Panc1 (cell line): ENCODE measurements at regions not wholly inside any gene's neighbourhood (a gene's known extent, or its start where the extent isn't known, plus 50 kb on each side); places are given as distances from the start of the nearest gene placed in this dataset.

Source experiments
- ATAC-seq: fragments of 200-7000 bp; cut with Tn5 transposase; 2 replicates; pipeline ENCODE4 v1.9.1; 2020; ENCODE audit warnings: mild to moderate bottlenecking, moderate library complexity
- BruUV-seq: library from RNA; stranded (reverse); fragments of 400-500 nt; replicated peaks from 2 replicates; lab custom pipeline; 2021; lab: Mats Ljungman, UMichigan
- CTCF ChIA-PET: fragments of 300-600 bp; sonication (Branson Sonifier 250); formaldehyde crosslinking; loops from one replicate; lab custom pipeline; 2022; ENCODE audit warnings: antibody characterized with exemption; lab: Charles Lee
- POLR2A ChIA-PET: fragments of 300-600 bp; sonication (Branson Sonifier 250); formaldehyde crosslinking; loops from one replicate; lab custom pipeline; 2022; ENCODE audit warnings: antibody characterized with exemption; lab: Charles Lee
- DNase-seq: peaks from one replicate; pipeline ENCODE4 v3.0.0-alpha.2; 2010; ENCODE audit warnings: low read depth, low spot score
- H3K27ac ChIP-seq: 2 replicates; pipeline ENCODE4 v1.5.1; 2011; ENCODE audit warnings: mild to moderate bottlenecking, low read length, inconsistent platforms
- H3K27me3 ChIP-seq: fragments of 200-500 bp; sonication (Bioruptor generic); 2 replicates; pipeline ENCODE4 v1.6.0; 2014; ENCODE audit warnings: low read length, inconsistent platforms; ENCODE audit not compliant: control insufficient read depth, insufficient read depth
- H3K36me3 ChIP-seq: fragments of 200-500 bp; sonication (Bioruptor generic); 2 replicates; pipeline ENCODE4 v1.5.1; 2014; ENCODE audit warnings: inconsistent platforms, mild to moderate bottlenecking, low read length, moderate library complexity; ENCODE audit not compliant: control insufficient read depth, insufficient read depth
- H3K4me1 ChIP-seq: 2 replicates; pipeline ENCODE4 v1.5.1; 2011; ENCODE audit warnings: inconsistent platforms, mild to moderate bottlenecking, low read length, moderate library complexity; ENCODE audit not compliant: control insufficient read depth, insufficient read depth
- H3K4me3 ChIP-seq, 2 experiments: 2 replicates each; pipeline ENCODE4 v1.5.1; 2011 to 2012; ENCODE audit warnings: low read depth in 2 of 2, low read length in 2 of 2, mild to moderate bottlenecking in 2 of 2, inconsistent platforms in 1 of 2, moderate library complexity in 1 of 2
- H3K9me3 ChIP-seq: fragments of 200-500 bp; sonication (Bioruptor generic); 2 replicates; pipeline ENCODE4 v1.5.1; 2014; ENCODE audit warnings: low read depth, mild to moderate bottlenecking, inconsistent platforms, low read length, moderate library complexity; ENCODE audit not compliant: control insufficient read depth, insufficient read depth
- CTCF ChIP-seq: fragments of 450-650 bp; IDR thresholded peaks from 2 replicates; pipeline ENCODE4 v1.5.1; 2017; ENCODE audit warnings: mild to moderate bottlenecking
- POLR2AphosphoS5 ChIP-seq: IDR thresholded peaks from 2 replicates; pipeline ENCODE4 v1.6.1; 2012; ENCODE audit warnings: mild to moderate bottlenecking, low read depth, low read length, moderate library complexity
- REST ChIP-seq, 2 experiments: IDR thresholded peaks; 2 replicates each; pipeline ENCODE4 v1.6.1; 2011 to 2012; ENCODE audit warnings: low read depth in 2 of 2, control low read depth in 1 of 2, low read length in 1 of 2, mild to moderate bottlenecking in 1 of 2, moderate library complexity in 1 of 2; ENCODE audit not compliant: insufficient read depth in 1 of 2
- SIN3A ChIP-seq: IDR thresholded peaks from 2 replicates; pipeline ENCODE4 v1.6.1; 2012; ENCODE audit warnings: low read depth, mild to moderate bottlenecking, low read length, moderate library complexity, borderline replicate concordance; ENCODE audit not compliant: insufficient read depth
- TCF7L2 ChIP-seq: IDR thresholded peaks from 2 replicates; pipeline ENCODE4 v1.6.1; 2011; ENCODE audit warnings: mild to moderate bottlenecking, low read depth, low read length, inconsistent platforms
- in situ Hi-C: cut with HindIII; loops from 2 replicates; pipeline ENCODE4 v1.10.0; 2016; ENCODE audit warnings: low sequenced_read_pairs, low pct_unique_long_range_greater_than_20kb
- intact Hi-C: fragments of 100-400 bp; cut with micrococcal nuclease; formaldehyde crosslinking; loops from one replicate; pipeline ENCODE4 v1.10.0; 2022; ENCODE audit not compliant: unreplicated experiment

- DNase-seq (no peak), ATAC-seq (no peak)
- CTCF ChIA-PET, result no interaction called here
- H3K36me3 ChIP-seq, result no peaks in the 10 kb centered on the region
- no peak for TF ChIP-seq SIN3A
- no peak for TF ChIP-seq POLR2AphosphoS5
- TF ChIP-seq CTCF, result no peak
- TF ChIP-seq TCF7L2, result no peak
- TF ChIP-seq REST (IDR thresholded peaks at IDR 0.05; ENCODE audit: insufficient read depth in 1 of 2, low read depth in 2 of 2, low read length in 1 of 2), result no peak
- no peaks in the 10 kb centered on the region for H3K4me1 ChIP-seq
- H3K27me3 ChIP-seq, result no peaks in the 10 kb centered on the region; the same call in 1 of the 2 replicates
- H3K9me3 ChIP-seq, result no peaks in the 10 kb centered on the region
- no peak overlapping the region for H3K4me3 ChIP-seq
- POLR2A ChIA-PET, result no interaction called here
- intact Hi-C loops, result no loop called here
- no TSS peak for BruUV-seq
- no peak overlapping the region for H3K27ac ChIP-seq
- in situ Hi-C loops, result no loop called here
Measured at GRCh38 chr17:17426184-17426583, 50.6 kb upstream of the MED9 start.
